ENCODE measurements at regions not wholly inside any gene's neighbourhood (a gene's known extent, or its start where the extent isn't known, plus 50 kb on each side); places are given as distances from the start of the nearest gene placed in this dataset.

DNA sequence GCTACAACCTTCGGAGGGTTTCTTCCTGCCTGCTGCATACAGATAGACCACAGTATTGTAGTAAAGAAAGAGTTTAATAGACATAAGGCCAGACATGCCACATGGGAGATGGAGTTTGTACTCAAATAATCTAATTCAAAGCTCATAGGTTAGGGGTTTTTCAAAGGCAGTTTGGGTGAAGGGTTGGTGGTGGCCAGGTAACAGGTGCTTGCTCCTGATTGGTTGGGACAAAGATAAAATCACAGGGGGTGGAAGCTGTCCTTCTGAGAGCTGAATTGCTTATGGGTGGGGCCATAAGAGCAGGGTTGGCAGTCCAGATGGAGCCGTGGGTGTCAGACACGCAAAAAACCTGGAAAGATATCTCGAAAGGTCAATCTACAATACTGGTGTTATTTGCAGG lies 92.3 kb upstream of the ETV3 start:
- ATAC-seq: no peak
- H3K9me3 Mint-ChIP-seq: peaks cover 5% of the 10 kb centered on the region; the same call in 2 of the 3 replicates
- peaks cover 25% of the 10 kb centered on the region for H3K4me1 Mint-ChIP-seq

DNA sequence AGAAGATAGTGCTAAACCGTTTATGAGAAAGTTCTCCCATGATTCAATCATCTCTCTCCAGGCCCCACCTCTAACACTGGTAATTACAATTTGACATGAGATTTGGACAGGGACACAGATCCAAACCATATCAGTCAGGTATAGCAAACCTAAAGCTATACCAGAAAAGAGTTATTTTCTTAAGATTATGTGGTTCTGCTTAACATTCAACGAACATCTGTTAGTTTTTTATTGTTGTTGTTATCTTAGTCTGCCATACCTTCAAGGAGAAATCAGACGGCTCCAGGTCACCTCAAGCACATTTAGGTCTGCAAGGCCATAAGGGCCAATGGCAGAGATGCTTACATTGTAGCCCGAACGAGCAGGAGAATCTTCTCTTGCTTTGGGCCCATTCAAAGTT lies 89.5 kb upstream of the ETV3 start:
- Histone ChIP-seq H3F3A (replicated peaks; ENCODE audit: low read depth) (no peaks in the 10 kb centered on the region), H4K20me1 (replicated peaks; ENCODE audit: insufficient read depth) (no peaks in the 10 kb centered on the region), H3K4me3 (no peak overlapping the region), H3K4me1 (ENCODE audit: insufficient read depth) (peaks cover 6% of the 10 kb centered on the region; the same call in 1 of the 2 replicates), H3K27ac (ENCODE audit: low read depth) (no peak overlapping the region), H3K36me3 (ENCODE audit: insufficient read depth) (no peaks in the 10 kb centered on the region; the same call in 1 of the 2 replicates), H3K4me2 (no peak overlapping the region), H2AFZ (no peak overlapping the region), H3K9me2 (ENCODE audit: insufficient read depth) (peaks cover 16% of the 10 kb centered on the region), H3K27me3 (ENCODE audit: insufficient read depth) (no peaks in the 10 kb centered on the region), H3K79me2 (replicated peaks; ENCODE audit: insufficient read depth) (no peaks in the 10 kb centered on the region)
- H3K27me3 Mint-ChIP-seq (ENCODE audit: insufficient read depth, low read depth, poor library complexity): peaks cover 7% of the 10 kb centered on the region
- DNase-seq (ENCODE audit: low spot score) (no peak), ATAC-seq (no peak)
- H3K36me3 Mint-ChIP-seq (ENCODE audit: low read depth): peaks cover 6% of the 10 kb centered on the region; the same call in 2 of the 3 replicates
- H3K4me3 Mint-ChIP-seq: no peak overlapping the region
- H3K27ac Mint-ChIP-seq: no peak overlapping the region
- H3K9me3 Mint-ChIP-seq: peaks cover 14% of the 10 kb centered on the region
- peaks cover 14% of the 10 kb centered on the region for H3K4me1 Mint-ChIP-seq
- TF ChIP-seq, protein P1, sequence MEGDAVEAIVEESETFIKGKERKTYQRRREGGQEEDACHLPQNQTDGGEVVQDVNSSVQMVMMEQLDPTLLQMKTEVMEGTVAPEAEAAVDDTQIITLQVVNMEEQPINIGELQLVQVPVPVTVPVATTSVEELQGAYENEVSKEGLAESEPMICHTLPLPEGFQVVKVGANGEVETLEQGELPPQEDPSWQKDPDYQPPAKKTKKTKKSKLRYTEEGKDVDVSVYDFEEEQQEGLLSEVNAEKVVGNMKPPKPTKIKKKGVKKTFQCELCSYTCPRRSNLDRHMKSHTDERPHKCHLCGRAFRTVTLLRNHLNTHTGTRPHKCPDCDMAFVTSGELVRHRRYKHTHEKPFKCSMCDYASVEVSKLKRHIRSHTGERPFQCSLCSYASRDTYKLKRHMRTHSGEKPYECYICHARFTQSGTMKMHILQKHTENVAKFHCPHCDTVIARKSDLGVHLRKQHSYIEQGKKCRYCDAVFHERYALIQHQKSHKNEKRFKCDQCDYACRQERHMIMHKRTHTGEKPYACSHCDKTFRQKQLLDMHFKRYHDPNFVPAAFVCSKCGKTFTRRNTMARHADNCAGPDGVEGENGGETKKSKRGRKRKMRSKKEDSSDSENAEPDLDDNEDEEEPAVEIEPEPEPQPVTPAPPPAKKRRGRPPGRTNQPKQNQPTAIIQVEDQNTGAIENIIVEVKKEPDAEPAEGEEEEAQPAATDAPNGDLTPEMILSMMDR (conservative IDR thresholded peaks at IDR 0.05; ENCODE audit: low read depth in 2 of 2): no peak
- TF ChIP-seq CREB1 (CRISPR knock-in tag; IDR thresholded peaks at IDR 0.05; ENCODE audit: low read depth): no peak
- TF ChIP-seq POLR2AphosphoS5 (IDR thresholded peaks at IDR 0.05; ENCODE audit: low read depth): no peak
- TF ChIP-seq, protein P2, sequence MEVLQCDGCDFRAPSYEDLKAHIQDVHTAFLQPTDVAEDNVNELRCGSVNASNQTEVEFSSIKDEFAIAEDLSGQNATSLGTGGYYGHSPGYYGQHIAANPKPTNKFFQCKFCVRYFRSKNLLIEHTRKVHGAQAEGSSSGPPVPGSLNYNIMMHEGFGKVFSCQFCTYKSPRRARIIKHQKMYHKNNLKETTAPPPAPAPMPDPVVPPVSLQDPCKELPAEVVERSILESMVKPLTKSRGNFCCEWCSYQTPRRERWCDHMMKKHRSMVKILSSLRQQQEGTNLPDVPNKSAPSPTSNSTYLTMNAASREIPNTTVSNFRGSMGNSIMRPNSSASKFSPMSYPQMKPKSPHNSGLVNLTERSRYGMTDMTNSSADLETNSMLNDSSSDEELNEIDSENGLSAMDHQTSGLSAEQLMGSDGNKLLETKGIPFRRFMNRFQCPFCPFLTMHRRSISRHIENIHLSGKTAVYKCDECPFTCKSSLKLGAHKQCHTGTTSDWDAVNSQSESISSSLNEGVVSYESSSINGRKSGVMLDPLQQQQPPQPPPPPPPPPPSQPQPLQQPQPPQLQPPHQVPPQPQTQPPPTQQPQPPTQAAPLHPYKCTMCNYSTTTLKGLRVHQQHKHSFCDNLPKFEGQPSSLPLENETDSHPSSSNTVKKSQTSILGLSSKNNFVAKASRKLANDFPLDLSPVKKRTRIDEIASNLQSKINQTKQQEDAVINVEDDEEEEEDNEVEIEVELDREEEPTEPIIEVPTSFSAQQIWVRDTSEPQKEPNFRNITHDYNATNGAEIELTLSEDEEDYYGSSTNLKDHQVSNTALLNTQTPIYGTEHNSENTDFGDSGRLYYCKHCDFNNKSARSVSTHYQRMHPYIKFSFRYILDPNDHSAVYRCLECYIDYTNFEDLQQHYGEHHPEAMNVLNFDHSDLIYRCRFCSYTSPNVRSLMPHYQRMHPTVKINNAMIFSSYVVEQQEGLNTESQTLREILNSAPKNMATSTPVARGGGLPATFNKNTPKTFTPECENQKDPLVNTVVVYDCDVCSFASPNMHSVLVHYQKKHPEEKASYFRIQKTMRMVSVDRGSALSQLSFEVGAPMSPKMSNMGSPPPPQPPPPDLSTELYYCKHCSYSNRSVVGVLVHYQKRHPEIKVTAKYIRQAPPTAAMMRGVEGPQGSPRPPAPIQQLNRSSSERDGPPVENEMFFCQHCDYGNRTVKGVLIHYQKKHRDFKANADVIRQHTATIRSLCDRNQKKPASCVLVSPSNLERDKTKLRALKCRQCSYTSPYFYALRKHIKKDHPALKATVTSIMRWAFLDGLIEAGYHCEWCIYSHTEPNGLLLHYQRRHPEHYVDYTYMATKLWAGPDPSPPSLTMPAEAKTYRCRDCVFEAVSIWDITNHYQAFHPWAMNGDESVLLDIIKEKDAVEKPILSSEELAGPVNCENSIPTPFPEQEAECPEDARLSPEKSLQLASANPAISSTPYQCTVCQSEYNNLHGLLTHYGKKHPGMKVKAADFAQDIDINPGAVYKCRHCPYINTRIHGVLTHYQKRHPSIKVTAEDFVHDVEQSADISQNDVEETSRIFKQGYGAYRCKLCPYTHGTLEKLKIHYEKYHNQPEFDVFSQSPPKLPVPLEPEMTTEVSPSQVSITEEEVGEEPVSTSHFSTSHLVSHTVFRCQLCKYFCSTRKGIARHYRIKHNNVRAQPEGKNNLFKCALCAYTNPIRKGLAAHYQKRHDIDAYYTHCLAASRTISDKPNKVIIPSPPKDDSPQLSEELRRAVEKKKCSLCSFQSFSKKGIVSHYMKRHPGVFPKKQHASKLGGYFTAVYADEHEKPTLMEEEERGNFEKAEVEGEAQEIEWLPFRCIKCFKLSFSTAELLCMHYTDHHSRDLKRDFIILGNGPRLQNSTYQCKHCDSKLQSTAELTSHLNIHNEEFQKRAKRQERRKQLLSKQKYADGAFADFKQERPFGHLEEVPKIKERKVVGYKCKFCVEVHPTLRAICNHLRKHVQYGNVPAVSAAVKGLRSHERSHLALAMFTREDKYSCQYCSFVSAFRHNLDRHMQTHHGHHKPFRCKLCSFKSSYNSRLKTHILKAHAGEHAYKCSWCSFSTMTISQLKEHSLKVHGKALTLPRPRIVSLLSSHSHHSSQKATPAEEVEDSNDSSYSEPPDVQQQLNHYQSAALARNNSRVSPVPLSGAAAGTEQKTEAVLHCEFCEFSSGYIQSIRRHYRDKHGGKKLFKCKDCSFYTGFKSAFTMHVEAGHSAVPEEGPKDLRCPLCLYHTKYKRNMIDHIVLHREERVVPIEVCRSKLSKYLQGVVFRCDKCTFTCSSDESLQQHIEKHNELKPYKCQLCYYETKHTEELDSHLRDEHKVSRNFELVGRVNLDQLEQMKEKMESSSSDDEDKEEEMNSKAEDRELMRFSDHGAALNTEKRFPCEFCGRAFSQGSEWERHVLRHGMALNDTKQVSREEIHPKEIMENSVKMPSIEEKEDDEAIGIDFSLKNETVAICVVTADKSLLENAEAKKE (CRISPR knock-in tag; IDR thresholded peaks at IDR 0.05): no peak
- TF ChIP-seq EZH2 (IDR thresholded peaks at IDR 0.05; ENCODE audit: low read depth, unreplicated experiment): no peak
- TF ChIP-seq STAT1 (IDR thresholded peaks at IDR 0.05; ENCODE audit: unreplicated experiment): no peak

More for the DNA sequence above, 92.3 kb upstream of the ETV3 start:
- Histone ChIP-seq H3K27me3 (ENCODE audit: insufficient read depth) (no peaks in the 10 kb centered on the region), H4K20me1 (replicated peaks; ENCODE audit: insufficient read depth) (no peaks in the 10 kb centered on the region), H3F3A (replicated peaks; ENCODE audit: low read depth) (no peaks in the 10 kb centered on the region), H3K4me1 (ENCODE audit: insufficient read depth) (peaks cover 22% of the 10 kb centered on the region), H3K79me2 (replicated peaks; ENCODE audit: insufficient read depth) (no peaks in the 10 kb centered on the region), H3K36me3 (ENCODE audit: insufficient read depth) (no peaks in the 10 kb centered on the region; the same call in 1 of the 2 replicates), H3K27ac (ENCODE audit: low read depth) (no peak overlapping the region), H3K9me2 (ENCODE audit: insufficient read depth) (peaks cover 17% of the 10 kb centered on the region), H2AFZ (peak overlapping the region; percentile 84), H3K4me3 (no peak overlapping the region), H3K4me2 (0 out of 2 replicates have a peak overlapping the region, but pooled peaks have one; percentile 45)
- Mint-ChIP-seq H3K4me3 (no peak overlapping the region), H3K36me3 (ENCODE audit: low read depth) (peaks cover under 1% of the 10 kb centered on the region; the same call in 1 of the 3 replicates), H3K27me3 (ENCODE audit: insufficient read depth, low read depth, poor library complexity) (peaks cover 7% of the 10 kb centered on the region), H3K27ac (no peak overlapping the region)
- TF ChIP-seq NANOG (IDR thresholded peaks at IDR 0.05; ENCODE audit: borderline replicate concordance) (no peak), ZNF331 (CRISPR knock-in tag; IDR thresholded peaks at IDR 0.05; ENCODE audit: low read depth) (no peak)
- TF ChIP-seq, protein P3, sequence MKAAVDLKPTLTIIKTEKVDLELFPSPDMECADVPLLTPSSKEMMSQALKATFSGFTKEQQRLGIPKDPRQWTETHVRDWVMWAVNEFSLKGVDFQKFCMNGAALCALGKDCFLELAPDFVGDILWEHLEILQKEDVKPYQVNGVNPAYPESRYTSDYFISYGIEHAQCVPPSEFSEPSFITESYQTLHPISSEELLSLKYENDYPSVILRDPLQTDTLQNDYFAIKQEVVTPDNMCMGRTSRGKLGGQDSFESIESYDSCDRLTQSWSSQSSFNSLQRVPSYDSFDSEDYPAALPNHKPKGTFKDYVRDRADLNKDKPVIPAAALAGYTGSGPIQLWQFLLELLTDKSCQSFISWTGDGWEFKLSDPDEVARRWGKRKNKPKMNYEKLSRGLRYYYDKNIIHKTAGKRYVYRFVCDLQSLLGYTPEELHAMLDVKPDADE (IDR thresholded peaks at IDR 0.05): no peak
- TF ChIP-seq, protein P1 (conservative IDR thresholded peaks at IDR 0.05; ENCODE audit: low read depth in 2 of 2): no peak
- no peak for DNase-seq (ENCODE audit: low spot score)
